H1 (cell line): ENCODE measurements at regions not wholly inside any gene's neighbourhood (a gene's known extent, or its start where the extent isn't known, plus 50 kb on each side); places are given as distances from the start of the nearest gene placed in this dataset.

Source experiments
- CTCF ChIA-PET: fragments of 300-600 bp; sonication (Branson Sonifier 250); formaldehyde crosslinking; loops from one replicate; lab custom pipeline; 2021; ENCODE audit not compliant: partially characterized antibody; lab: Charles Lee
- POLR2A ChIA-PET: fragments of 300-600 bp; sonication (Branson Sonifier 250); formaldehyde crosslinking; loops from one replicate; lab custom pipeline; 2021; ENCODE audit warnings: inconsistent platforms; ENCODE audit not compliant: partially characterized antibody; lab: Charles Lee
- DNase-seq, 2 experiments: peaks; one replicate each; pipeline versions ENCODE4 v3.0.0 to v3.0.0-alpha.2; 2010 to 2022; ENCODE audit warnings: low spot score in 2 of 2, low read depth in 1 of 2, mixed read lengths in 1 of 2
- FAIRE-seq: peaks from 2 replicates; lab custom pipeline; 2011; peaks lifted over from hg19 to GRCh38; lab: Jason Lieb, UNC
- H2AFZ ChIP-seq: 2 replicates; pipeline ENCODE4 v1.8.1; 2012; ENCODE audit warnings: low read length, inconsistent platforms
- H2AK5ac ChIP-seq: 2 replicates; pipeline ENCODE4 v1.6.1; 2013; ENCODE audit warnings: low read depth, low read length
- H2BK120ac ChIP-seq: replicated peaks from 2 replicates; pipeline ENCODE3; 2013; ENCODE audit warnings: low read depth, low read length, inconsistent platforms
- H2BK12ac ChIP-seq: 2 replicates; pipeline ENCODE4 v1.6.1; 2013; ENCODE audit warnings: low read depth, low read length
- H2BK15ac ChIP-seq: 2 replicates; pipeline ENCODE4 v1.6.1; 2013; ENCODE audit warnings: low read length
- H2BK20ac ChIP-seq: 2 replicates; pipeline ENCODE4 v1.6.1; 2013; ENCODE audit warnings: low read length
- H2BK5ac ChIP-seq: 2 replicates; pipeline ENCODE4 v1.6.1; 2013; ENCODE audit warnings: low read depth, low read length
- H3K14ac ChIP-seq: 2 replicates; pipeline ENCODE4 v1.6.1; 2013; ENCODE audit warnings: inconsistent platforms; ENCODE audit not compliant: insufficient read length
- H3K18ac ChIP-seq: 2 replicates; pipeline ENCODE4 v1.6.1; 2013; ENCODE audit warnings: low read length; ENCODE audit errors: extremely low read depth
- H3K23ac ChIP-seq: 2 replicates; pipeline ENCODE4 v1.6.1; 2013; ENCODE audit warnings: inconsistent platforms; ENCODE audit not compliant: insufficient read length
- H3K23me2 ChIP-seq: 2 replicates; pipeline ENCODE4 v1.6.1; 2013; ENCODE audit warnings: low read depth, low read length
- H3K27ac ChIP-seq: 2 replicates; pipeline ENCODE4 v1.6.1; 2011; ENCODE audit warnings: low read depth, low read length, inconsistent platforms
- H3K27me3 ChIP-seq, 4 experiments: replicated peaks in 1 of 4; 1 replicate in 1 of 4; 2 replicates in 3 of 4; pipeline versions ENCODE4 v1.6.1 to v1.8.1; 2011 to 2013; ENCODE audit warnings: low read length in 3 of 4, mild to moderate bottlenecking in 3 of 4, inconsistent platforms in 2 of 4, mixed read lengths in 2 of 4, moderate library complexity in 1 of 4; ENCODE audit not compliant: control insufficient read depth in 3 of 4, insufficient read depth in 3 of 4; ENCODE audit errors: extremely low read depth in 1 of 4
- H3K36me3 ChIP-seq, 4 experiments: 2 replicates each; pipeline versions ENCODE4 v1.6.1 to v1.8.1; 2011 to 2013; ENCODE audit warnings: mild to moderate bottlenecking in 4 of 4, low read length in 3 of 4, moderate library complexity in 2 of 4, control low read depth in 1 of 4, inconsistent platforms in 1 of 4; ENCODE audit not compliant: insufficient read depth in 4 of 4, control insufficient read depth in 2 of 4
- H3K4ac ChIP-seq: replicated peaks from 2 replicates; pipeline ENCODE3; 2013; ENCODE audit warnings: low read length, low read depth, mixed read lengths, inconsistent platforms; ENCODE audit not compliant: insufficient read length
- H3K4me1 ChIP-seq, 4 experiments: replicated peaks in 1 of 4; 1 replicate in 1 of 4; 2 replicates in 3 of 4; pipeline versions ENCODE4 v1.6.1 to v1.8.1; 2011 to 2013; ENCODE audit warnings: low read length in 3 of 4, inconsistent platforms in 2 of 4, mixed read lengths in 1 of 4; ENCODE audit not compliant: insufficient read depth in 4 of 4, control insufficient read depth in 3 of 4
- H3K4me2 ChIP-seq, 2 experiments: 2 replicates each; pipeline versions ENCODE4 v1.6.1 to v1.8.1; 2011 to 2013; ENCODE audit warnings: low read depth in 2 of 2, low read length in 2 of 2, control low read depth in 1 of 2, inconsistent platforms in 1 of 2, mild to moderate bottlenecking in 1 of 2; ENCODE audit not compliant: insufficient read depth in 1 of 2
- H3K4me3 ChIP-seq, 4 experiments: fragments of 200-600, 300-600 bp in 1 of 4; sonication (generic), shearing (Covaris generic), sonication (Bioruptor Twin) in 1 of 4; 2 replicates each; pipeline versions ENCODE4 v1.5.1 to v1.8.1; 2011 to 2016; ENCODE audit warnings: low read length in 4 of 4, low read depth in 3 of 4, control low read depth in 2 of 4, inconsistent platforms in 2 of 4, mild to moderate bottlenecking in 2 of 4, mixed read lengths in 1 of 4, moderate library complexity in 1 of 4; ENCODE audit not compliant: insufficient read depth in 2 of 4; ENCODE audit errors: extremely low read depth in 1 of 4
- H3K56ac ChIP-seq: replicated peaks from 2 replicates; pipeline ENCODE3; 2013; ENCODE audit warnings: low read depth, mild to moderate bottlenecking, mixed read lengths, low read length, inconsistent platforms; ENCODE audit not compliant: insufficient read length
- H3K79me1 ChIP-seq: 2 replicates; pipeline ENCODE4 v1.6.1; 2013; ENCODE audit warnings: low read depth, low read length, control low read depth
- H3K79me2 ChIP-seq, 2 experiments: 2 replicates each; pipeline versions ENCODE4 v1.6.1 to v1.8.1; 2012 to 2013; ENCODE audit warnings: low read length in 2 of 2, mild to moderate bottlenecking in 2 of 2, inconsistent platforms in 1 of 2; ENCODE audit not compliant: insufficient read depth in 2 of 2, control insufficient read depth in 1 of 2
- H3K9ac ChIP-seq, 4 experiments: replicated peaks in 1 of 4; 1 replicate in 1 of 4; 2 replicates in 3 of 4; pipeline versions ENCODE4 v1.6.1 to v1.8.1; 2011 to 2013; ENCODE audit warnings: low read depth in 3 of 4, low read length in 3 of 4, control low read depth in 2 of 4, mild to moderate bottlenecking in 2 of 4, moderate library complexity in 2 of 4, inconsistent platforms in 1 of 4; ENCODE audit errors: extremely low read depth in 1 of 4
- H3K9me3 ChIP-seq, 2 experiments: 2 replicates each; pipeline versions ENCODE4 v1.6.1 to v1.8.1; 2012 to 2013; ENCODE audit warnings: mild to moderate bottlenecking in 2 of 2, moderate library complexity in 2 of 2, control low read depth in 1 of 2, inconsistent platforms in 1 of 2, low read depth in 1 of 2, low read length in 1 of 2, mixed read lengths in 1 of 2; ENCODE audit not compliant: insufficient read depth in 2 of 2
- H4K20me1 ChIP-seq, 2 experiments: replicated peaks in 1 of 2; 2 replicates each; pipeline versions ENCODE3 to v1.8.1; 2011 to 2013; ENCODE audit warnings: inconsistent platforms in 2 of 2, low read length in 2 of 2, mild to moderate bottlenecking in 1 of 2; ENCODE audit not compliant: insufficient read depth in 2 of 2, control insufficient read depth in 1 of 2
- H4K5ac ChIP-seq: 2 replicates; pipeline ENCODE4 v1.6.1; 2013; ENCODE audit warnings: low read length, low read depth, mixed read lengths, inconsistent platforms; ENCODE audit not compliant: insufficient read length
- H4K8ac ChIP-seq: 2 replicates; pipeline ENCODE4 v1.8.0; 2013; ENCODE audit warnings: mild to moderate bottlenecking, moderate library complexity, low read length, inconsistent platforms; ENCODE audit not compliant: insufficient read depth; ENCODE audit errors: extremely low read depth
- H4K91ac ChIP-seq: replicated peaks from 2 replicates; pipeline ENCODE3; 2013; ENCODE audit warnings: low read length, mixed read lengths, inconsistent platforms; ENCODE audit not compliant: insufficient read length
- CHD2 ChIP-seq: IDR thresholded peaks from 2 replicates; pipeline ENCODE4 v1.6.1; 2012; ENCODE audit warnings: low read length, improper control_type of control experiment
- JUND ChIP-seq: IDR thresholded peaks from 2 replicates; pipeline ENCODE4 v1.6.1; 2011; ENCODE audit warnings: mild to moderate bottlenecking, improper control_type of control experiment, low read length
- POLR2A ChIP-seq, 2 experiments: IDR thresholded peaks; 1 replicate in 1 of 2; 2 replicates in 1 of 2; pipeline ENCODE4 v1.6.1; 2011; ENCODE audit warnings: low read depth in 2 of 2, low read length in 2 of 2, mild to moderate bottlenecking in 2 of 2; ENCODE audit errors: control extremely low read depth in 1 of 2
- RNF2 ChIP-seq: fragments of 200-900, 300-1000 bp; sonication (generic); IDR thresholded peaks from 2 replicates; pipeline ENCODE4 v1.7.1; 2016; ENCODE audit warnings: borderline replicate concordance, low read depth, mild to moderate bottlenecking, antibody characterized with exemption, low read length; ENCODE audit not compliant: poor library complexity, severe bottlenecking; ENCODE audit errors: missing control alignments
- SUZ12 ChIP-seq: fragments of 200-600 bp; sonication (generic); IDR thresholded peaks from 2 replicates; pipeline ENCODE4 v1.6.1; 2012; ENCODE audit warnings: mild to moderate bottlenecking, inconsistent platforms, low read length, moderate library complexity, mixed read lengths
- YY1 ChIP-seq: IDR thresholded peaks from 2 replicates; pipeline ENCODE4 v1.6.1; 2011; ENCODE audit warnings: low read depth, mild to moderate bottlenecking, low read length
- WGBS, 2 experiments: shearing (Covaris generic) in 1 of 2; methylation state at CpG; one replicate each; pipeline versions ENCODE4 v1.1.6 to v1.1.7; 2013 to 2015; ENCODE audit warnings: low lambda C conversion rate in 2 of 2, mixed read lengths in 2 of 2, inconsistent platforms in 1 of 2, low coverage in 1 of 2, missing lambda C conversion rate in 1 of 2; ENCODE audit not compliant: insufficient replicate concordance in 2 of 2, insufficient coverage in 1 of 2, insufficient read length in 1 of 2; ENCODE audit errors: extremely low coverage in 1 of 2, missing lambda C conversion rate in 1 of 2; 5-methylcytosine and 5-hydroxymethylcytosine counted together
- TF ChIP-seq, protein P1 (sequence below): IDR thresholded peaks from 2 replicates; pipeline ENCODE4 v1.6.1; 2012; ENCODE audit warnings: inconsistent platforms

DNA sequence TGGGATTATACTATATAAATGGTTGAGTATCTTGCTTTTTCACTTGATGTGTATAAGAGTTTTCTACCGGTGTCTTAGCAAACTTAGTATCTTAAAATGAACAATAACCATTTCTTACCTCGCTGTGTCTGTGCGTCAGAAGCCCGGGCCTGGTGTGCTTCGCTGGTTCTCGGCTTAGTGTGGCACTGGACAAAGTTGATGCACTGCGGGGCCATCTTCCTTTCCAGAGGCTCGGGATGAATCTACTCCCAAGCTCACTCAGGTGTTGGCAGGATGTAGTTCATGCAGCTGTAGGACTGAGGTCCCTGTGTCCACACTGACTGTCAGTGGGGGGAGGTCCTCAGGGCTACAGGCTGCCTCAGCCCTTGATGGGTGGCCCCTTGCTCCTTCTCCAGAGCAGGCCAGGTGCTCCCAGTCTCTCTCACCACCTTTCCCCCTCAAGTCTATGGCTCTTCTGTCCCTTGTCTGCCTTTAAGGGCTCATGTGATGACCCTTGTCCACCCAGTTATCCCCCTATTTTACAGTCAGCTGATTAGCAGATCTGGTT, 227.8 kb downstream of the GLRX3 start:
- H3K14ac ChIP-seq: no peak overlapping the region
- no peak overlapping the region for H4K8ac ChIP-seq
- no peaks in the 10 kb centered on the region; a peak in 1 of 7 replicates for H3K4me1 ChIP-seq
- H3K27ac ChIP-seq: no peak overlapping the region
- no peaks in the 10 kb centered on the region for H3K36me3 ChIP-seq
- H2BK12ac ChIP-seq: no peak overlapping the region
- H3K23me2 ChIP-seq: no peaks in the 10 kb centered on the region
- no peak overlapping the region for H2AFZ ChIP-seq
- no peaks in the 10 kb centered on the region for H3K9me3 ChIP-seq
- CTCF ChIA-PET: interaction anchor here (1.2 kb wide), 1 partner anchor 23 kb away, joined by 3 read pairs; no protein-coding TSS in a partner anchor
- no peak for DNase-seq
- H3K79me2 ChIP-seq: no peaks in the 10 kb centered on the region
- no peak overlapping the region for H3K18ac ChIP-seq
- WGBS, 2 experiments: 93% methylated on average over 8 of the region's 8 CpGs; no CpG with 5 or more reads in 1 of the 2 experiments
- no peak overlapping the region for H4K91ac ChIP-seq
- H3K4me2 ChIP-seq: no peak overlapping the region
- peaks cover 0 to 1% of the 10 kb centered on the region in 2 experiments for H4K20me1 ChIP-seq
- H3K56ac ChIP-seq: no peak overlapping the region
- H3K9ac ChIP-seq: no peak overlapping the region
- no peak overlapping the region for H3K4me3 ChIP-seq
- no peak overlapping the region for H2BK20ac ChIP-seq
- TF ChIP-seq JUND (no peak), CHD2 (no peak), SUZ12 (no peak), YY1 (no peak), POLR2A (IDR thresholded peaks at IDR 0.05; ENCODE audit: control extremely low read depth in 1 of 2, low read depth in 2 of 2, low read length in 2 of 2) (no peak), RNF2 (no peak)
- TF ChIP-seq, protein P1, sequence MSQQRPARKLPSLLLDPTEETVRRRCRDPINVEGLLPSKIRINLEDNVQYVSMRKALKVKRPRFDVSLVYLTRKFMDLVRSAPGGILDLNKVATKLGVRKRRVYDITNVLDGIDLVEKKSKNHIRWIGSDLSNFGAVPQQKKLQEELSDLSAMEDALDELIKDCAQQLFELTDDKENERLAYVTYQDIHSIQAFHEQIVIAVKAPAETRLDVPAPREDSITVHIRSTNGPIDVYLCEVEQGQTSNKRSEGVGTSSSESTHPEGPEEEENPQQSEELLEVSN: no peak
- TF ChIP-seq, all 59 proteins: peak for 0
- Histone ChIP-seq H2BK15ac (no peak overlapping the region), H3K79me1 (no peaks in the 10 kb centered on the region), H2AK5ac (no peak overlapping the region), H2BK5ac (no peak overlapping the region), H3K27me3 (no peaks in the 10 kb centered on the region), H3K23ac (no peak overlapping the region), H4K5ac (no peak overlapping the region), H2BK120ac (no peak overlapping the region), H3K4ac (no peak overlapping the region)
- FAIRE-seq: no peak
- POLR2A ChIA-PET: no interaction called here
